CD8-positive, alpha-beta memory T cell (primary cell): ENCODE measurements at regions not wholly inside any gene's neighbourhood (a gene's known extent, or its start where the extent isn't known, plus 50 kb on each side); places are given as distances from the start of the nearest gene placed in this dataset.
A peak's percentile ranks its signal among the peaks of the same experiment; 100 is the strongest.

ENCODE experiments used
- CTCF ChIA-PET: fragments of 350-600 bp; sonication (Branson Sonifier 250); formaldehyde crosslinking; loops from one replicate; lab custom pipeline; 2021; ENCODE audit warnings: antibody characterized with exemption; lab: Charles Lee
- POLR2A ChIA-PET: fragments of 350-600 bp; sonication (Branson Sonifier 250); formaldehyde crosslinking; loops from one replicate; lab custom pipeline; 2021; ENCODE audit warnings: antibody characterized with exemption; lab: Charles Lee
- DNase-seq, 5 donors: peaks; one replicate each; pipeline versions ENCODE4 v3.0.0 to v3.0.0-alpha.2; 2020 to 2022; ENCODE audit warnings: mixed read lengths in 1 of 5
- H3K27ac ChIP-seq: one replicate; pipeline ENCODE4 v1.7.0; 2013; ENCODE audit warnings: low read depth, mild to moderate bottlenecking, low read length, moderate library complexity
- H3K27me3 ChIP-seq: 2 replicates; pipeline ENCODE4 v1.7.0; 2013; ENCODE audit warnings: low read length, mild to moderate bottlenecking; ENCODE audit not compliant: insufficient read depth, poor library complexity, severe bottlenecking
- H3K36me3 ChIP-seq: 2 replicates; pipeline ENCODE4 v1.7.0; 2013; ENCODE audit warnings: mild to moderate bottlenecking, low read length, moderate library complexity; ENCODE audit not compliant: insufficient read depth
- H3K4me1 ChIP-seq: 2 replicates; pipeline ENCODE4 v1.7.0; 2013; ENCODE audit warnings: mild to moderate bottlenecking, low read length, moderate library complexity; ENCODE audit not compliant: insufficient read depth
- H3K4me3 ChIP-seq: 2 replicates; pipeline ENCODE4 v1.7.0; 2013; ENCODE audit warnings: mild to moderate bottlenecking, low read length
- H3K9me3 ChIP-seq: 2 replicates; pipeline ENCODE4 v1.7.0; 2013; ENCODE audit warnings: mild to moderate bottlenecking, low read length
- H3K27ac Mint-ChIP-seq, 8 donors: one replicate each; pipeline ENCODE4 v1.8.0; 2020 to 2021; ENCODE audit warnings: mixed read lengths in 8 of 8, mild to moderate bottlenecking in 6 of 8, inconsistent platforms in 3 of 8, moderate library complexity in 3 of 8
- H3K27me3 Mint-ChIP-seq, 2 donors: one replicate each; pipeline ENCODE4 v1.8.0; 2020 to 2021; ENCODE audit warnings: mixed read lengths in 2 of 2, mild to moderate bottlenecking in 1 of 2, moderate library complexity in 1 of 2
- H3K36me3 Mint-ChIP-seq, 3 donors: one replicate each; pipeline ENCODE4 v1.8.0; 2020 to 2021; ENCODE audit warnings: mixed read lengths in 3 of 3, inconsistent platforms in 1 of 3, mild to moderate bottlenecking in 1 of 3
- H3K4me1 Mint-ChIP-seq, 3 donors: one replicate each; pipeline ENCODE4 v1.8.0; 2020 to 2021; ENCODE audit warnings: mixed read lengths in 3 of 3, inconsistent platforms in 1 of 3, mild to moderate bottlenecking in 1 of 3
- H3K4me3 Mint-ChIP-seq, 7 donors: one replicate each; pipeline ENCODE4 v1.8.0; 2020 to 2021; ENCODE audit warnings: mixed read lengths in 7 of 7, mild to moderate bottlenecking in 6 of 7, moderate library complexity in 4 of 7, inconsistent platforms in 2 of 7
- H3K9me3 Mint-ChIP-seq, 5 donors: one replicate each; pipeline ENCODE4 v1.8.0; 2020 to 2022; ENCODE audit warnings: mixed read lengths in 5 of 5, mild to moderate bottlenecking in 3 of 5, moderate library complexity in 2 of 5, inconsistent platforms in 1 of 5

DNA sequence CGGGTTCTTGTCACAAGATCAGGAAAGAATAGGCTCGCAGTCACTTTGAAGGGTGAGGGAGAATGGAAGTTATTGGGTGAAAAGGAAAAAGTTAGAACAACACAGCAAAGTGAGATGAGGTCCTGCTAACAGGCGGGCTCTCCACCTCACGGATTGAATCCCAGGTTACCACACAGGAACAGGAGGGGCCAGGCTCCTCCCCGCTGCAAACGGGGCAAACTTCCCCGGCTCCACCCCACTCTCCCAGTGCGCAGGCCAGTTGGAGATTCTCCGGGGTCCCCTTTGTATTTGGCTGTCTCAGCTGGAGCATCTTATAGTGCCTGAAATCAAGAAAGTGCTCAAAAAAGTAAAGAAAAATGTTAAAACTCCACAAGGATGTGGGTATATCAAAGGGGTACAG is 78.3 kb upstream of the IPO5 start:
- Histone ChIP-seq H3K4me1 (no peaks in the 10 kb centered on the region), H3K27me3 (no peaks in the 10 kb centered on the region), H3K36me3 (no peaks in the 10 kb centered on the region), H3K4me3 (no peak overlapping the region), H3K9me3 (no peaks in the 10 kb centered on the region), H3K27ac (no peak overlapping the region)
- Mint-ChIP-seq H3K27ac (no peak overlapping the region), H3K27me3 (peaks cover 3 to 15% of the 10 kb centered on the region in 2 donors), H3K9me3 (no peaks in the 10 kb centered on the region), H3K36me3 (no peaks in the 10 kb centered on the region), H3K4me3 (no peak overlapping the region), H3K4me1 (no peaks in the 10 kb centered on the region)
- DNase-seq = no peak
- CTCF ChIA-PET = no interaction called here
- POLR2A ChIA-PET = no interaction called here

DNA sequence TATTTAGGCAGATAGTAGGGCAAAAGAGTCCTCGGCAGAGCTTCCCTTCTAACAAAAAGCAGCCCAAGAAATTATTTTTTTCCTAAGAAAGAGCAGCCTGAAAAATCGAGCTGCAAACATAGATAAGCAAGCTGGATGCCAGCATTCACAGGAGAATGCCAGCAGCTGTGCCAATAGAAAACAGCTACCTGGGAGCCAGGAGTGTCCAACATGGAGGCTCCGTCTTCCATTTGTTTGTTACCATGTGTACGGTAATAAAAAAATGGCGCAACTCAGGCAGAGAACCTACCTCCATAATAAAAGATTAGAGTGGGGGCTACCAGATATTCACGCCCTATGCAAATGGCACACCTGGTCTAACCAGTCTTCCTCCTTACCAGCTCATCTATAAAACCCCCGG is 77.6 kb upstream of the IPO5 start:
- no peak overlapping the region for H3K27ac Mint-ChIP-seq
- H3K4me3 ChIP-seq = no peak overlapping the region
- POLR2A ChIA-PET = no interaction called here
- H3K9me3 Mint-ChIP-seq = no peaks in the 10 kb centered on the region
- H3K4me1 ChIP-seq = no peaks in the 10 kb centered on the region
- H3K9me3 ChIP-seq = no peaks in the 10 kb centered on the region
- CTCF ChIA-PET = no interaction called here
- H3K27me3 Mint-ChIP-seq = peaks cover 7 to 19% of the 10 kb centered on the region in 2 donors
- DNase-seq = no peak
- H3K4me3 Mint-ChIP-seq = no peak overlapping the region
- H3K4me1 Mint-ChIP-seq = no peaks in the 10 kb centered on the region
- H3K36me3 Mint-ChIP-seq = no peaks in the 10 kb centered on the region
- H3K27me3 ChIP-seq = no peaks in the 10 kb centered on the region
- H3K27ac ChIP-seq = no peak overlapping the region
- no peaks in the 10 kb centered on the region for H3K36me3 ChIP-seq

GRCh38 chr13:97878431-97879375 is 74.8 kb upstream of the IPO5 start:
- Histone ChIP-seq H3K27me3 (no peaks in the 10 kb centered on the region), H3K4me3 (no peak overlapping the region), H3K27ac (no peak overlapping the region), H3K4me1 (no peaks in the 10 kb centered on the region), H3K9me3 (no peaks in the 10 kb centered on the region), H3K36me3 (no peaks in the 10 kb centered on the region)
- Mint-ChIP-seq H3K27ac (no peak overlapping the region), H3K9me3 (no peaks in the 10 kb centered on the region), H3K4me3 (no peak overlapping the region), H3K36me3 (no peaks in the 10 kb centered on the region), H3K27me3 (peaks cover 11 to 39% of the 10 kb centered on the region in 2 donors), H3K4me1 (no peaks in the 10 kb centered on the region)
- DNase-seq = no peak
- POLR2A ChIA-PET = no interaction called here
- CTCF ChIA-PET = no interaction called here

GRCh38 chr13:97879646-97880310 is 73.7 kb upstream of the IPO5 start:
- Histone ChIP-seq H3K27me3 (no peaks in the 10 kb centered on the region), H3K9me3 (no peaks in the 10 kb centered on the region), H3K27ac (no peak overlapping the region), H3K4me3 (no peak overlapping the region), H3K4me1 (no peaks in the 10 kb centered on the region), H3K36me3 (no peaks in the 10 kb centered on the region)
- Mint-ChIP-seq H3K36me3 (no peaks in the 10 kb centered on the region), H3K27me3 (peaks cover 14 to 42% of the 10 kb centered on the region in 2 donors), H3K9me3 (no peaks in the 10 kb centered on the region), H3K4me3 (no peak overlapping the region), H3K4me1 (no peaks in the 10 kb centered on the region), H3K27ac (no peak overlapping the region)
- CTCF ChIA-PET = no interaction called here
- POLR2A ChIA-PET = no interaction called here
- DNase-seq = no peak

GRCh38 chr13:97880311-97880675 is 73.2 kb upstream of the IPO5 start:
- H3K4me3 ChIP-seq = no peak overlapping the region
- ChIA-PET CTCF (no interaction called here), POLR2A (no interaction called here)
- Mint-ChIP-seq H3K4me3 (no peak overlapping the region), H3K27ac (no peak overlapping the region), H3K27me3 (peaks cover 12 to 39% of the 10 kb centered on the region in 2 donors), H3K36me3 (no peaks in the 10 kb centered on the region), H3K9me3 (no peaks in the 10 kb centered on the region), H3K4me1 (no peaks in the 10 kb centered on the region)
- H3K27me3 ChIP-seq = no peaks in the 10 kb centered on the region
- no peak for DNase-seq
- no peaks in the 10 kb centered on the region for H3K36me3 ChIP-seq
- H3K27ac ChIP-seq = no peak overlapping the region
- no peaks in the 10 kb centered on the region for H3K4me1 ChIP-seq
- no peaks in the 10 kb centered on the region for H3K9me3 ChIP-seq

- Mint-ChIP-seq H3K9me3 (no peaks in the 10 kb centered on the region), H3K4me3 (no peak overlapping the region), H3K4me1 (no peaks in the 10 kb centered on the region), H3K36me3 (no peaks in the 10 kb centered on the region), H3K27ac (no peak overlapping the region), H3K27me3 (peaks cover 17 to 36% of the 10 kb centered on the region in 2 donors)
- Histone ChIP-seq H3K27ac (no peak overlapping the region), H3K27me3 (no peaks in the 10 kb centered on the region), H3K36me3 (no peaks in the 10 kb centered on the region), H3K4me3 (no peak overlapping the region), H3K4me1 (no peaks in the 10 kb centered on the region), H3K9me3 (no peaks in the 10 kb centered on the region)
- no peak for DNase-seq
- ChIA-PET POLR2A (no interaction called here), CTCF (no interaction called here)
Measured at GRCh38 chr13:97881556-97881955, 71.9 kb upstream of the IPO5 start.

GRCh38 chr13:97883396-97883795 is 70.1 kb upstream of the IPO5 start:
- ChIA-PET POLR2A (no interaction called here), CTCF (no interaction called here)
- no peaks in the 10 kb centered on the region for H3K4me1 ChIP-seq
- H3K36me3 Mint-ChIP-seq = no peaks in the 10 kb centered on the region
- no peaks in the 10 kb centered on the region for H3K36me3 ChIP-seq
- H3K4me3 Mint-ChIP-seq = no peak overlapping the region
- no peaks in the 10 kb centered on the region for H3K4me1 Mint-ChIP-seq
- H3K27ac Mint-ChIP-seq = no peak overlapping the region
- no peaks in the 10 kb centered on the region for H3K27me3 ChIP-seq
- H3K9me3 Mint-ChIP-seq = no peaks in the 10 kb centered on the region
- no peak overlapping the region for H3K4me3 ChIP-seq
- peaks cover 17 to 36% of the 10 kb centered on the region in 2 donors for H3K27me3 Mint-ChIP-seq
- no peak for DNase-seq
- no peak overlapping the region for H3K27ac ChIP-seq
- no peaks in the 10 kb centered on the region for H3K9me3 ChIP-seq

DNA sequence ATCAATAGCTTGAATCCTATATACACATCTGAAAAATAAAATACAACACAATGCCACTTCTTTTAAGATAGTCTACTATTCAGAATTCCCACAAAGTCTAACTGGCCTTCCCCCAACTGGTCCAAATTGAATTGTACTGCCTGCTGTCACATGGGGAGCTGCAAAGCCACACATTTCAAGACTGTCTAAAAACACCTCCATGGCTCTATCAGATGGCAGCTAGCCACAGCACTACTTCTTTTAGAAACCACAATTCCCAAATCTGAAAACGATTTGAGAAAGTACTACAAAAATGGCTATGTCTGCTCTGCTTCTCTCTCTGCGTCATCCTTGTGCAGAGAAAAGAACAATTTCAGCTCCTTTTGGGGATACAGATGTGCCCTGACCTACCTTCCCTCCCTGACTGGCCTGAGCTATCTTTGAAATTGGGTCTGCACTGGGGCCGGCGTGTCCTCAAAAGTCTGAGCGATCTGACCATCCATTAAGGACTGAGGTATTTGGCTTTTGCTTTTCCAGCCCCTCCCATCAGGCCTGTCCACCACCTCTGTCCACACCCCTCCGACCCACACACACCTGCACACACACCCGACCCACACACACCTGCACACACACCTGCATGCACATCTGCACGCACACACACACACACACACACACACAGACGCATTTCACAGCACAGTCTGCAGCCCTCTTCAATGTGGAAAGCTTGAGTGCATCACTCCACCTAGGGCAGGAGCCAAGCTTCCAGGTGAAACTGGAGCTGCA is 68.6 kb upstream of the IPO5 start:
- CTCF ChIA-PET = no interaction called here
- peak overlapping the region in 1 of 8 donors; percentile 83 for H3K27ac Mint-ChIP-seq
- no peak overlapping the region for H3K27ac ChIP-seq
- H3K9me3 ChIP-seq = no peaks in the 10 kb centered on the region
- H3K4me1 Mint-ChIP-seq = no peaks in the 10 kb centered on the region
- H3K36me3 Mint-ChIP-seq = peaks cover 0 to 2% (median 0%) of the 10 kb centered on the region in 3 donors
- no peaks in the 10 kb centered on the region for H3K9me3 Mint-ChIP-seq
- no peak overlapping the region for H3K4me3 Mint-ChIP-seq
- H3K27me3 ChIP-seq = no peaks in the 10 kb centered on the region
- no peaks in the 10 kb centered on the region for H3K4me1 ChIP-seq
- peaks cover 19 to 38% of the 10 kb centered on the region in 2 donors for H3K27me3 Mint-ChIP-seq
- H3K4me3 ChIP-seq = no peak overlapping the region
- POLR2A ChIA-PET = interaction anchor here (0.6 kb wide), 1 partner anchor 43 kb away, joined by 4 read pairs; no protein-coding TSS in a partner anchor
- H3K36me3 ChIP-seq = no peaks in the 10 kb centered on the region
- no peak for DNase-seq
